ENCODE measurements at regions not wholly inside any gene's neighbourhood (a gene's known extent, or its start where the extent isn't known, plus 50 kb on each side); places are given as distances from the start of the nearest gene placed in this dataset.

- DNase-seq, result no peak
These were observed 529.5 kb upstream of the TBL1XR1 start for GRCh38 chr3:177726807-177727206.

- peak; percentile 19 for DNase-seq
These were observed 532.8 kb upstream of the TBL1XR1 start for GRCh38 chr3:177729956-177730681.

- no peak for DNase-seq
These were observed 533.5 kb upstream of the TBL1XR1 start for GRCh38 chr3:177730814-177731213.

DNA sequence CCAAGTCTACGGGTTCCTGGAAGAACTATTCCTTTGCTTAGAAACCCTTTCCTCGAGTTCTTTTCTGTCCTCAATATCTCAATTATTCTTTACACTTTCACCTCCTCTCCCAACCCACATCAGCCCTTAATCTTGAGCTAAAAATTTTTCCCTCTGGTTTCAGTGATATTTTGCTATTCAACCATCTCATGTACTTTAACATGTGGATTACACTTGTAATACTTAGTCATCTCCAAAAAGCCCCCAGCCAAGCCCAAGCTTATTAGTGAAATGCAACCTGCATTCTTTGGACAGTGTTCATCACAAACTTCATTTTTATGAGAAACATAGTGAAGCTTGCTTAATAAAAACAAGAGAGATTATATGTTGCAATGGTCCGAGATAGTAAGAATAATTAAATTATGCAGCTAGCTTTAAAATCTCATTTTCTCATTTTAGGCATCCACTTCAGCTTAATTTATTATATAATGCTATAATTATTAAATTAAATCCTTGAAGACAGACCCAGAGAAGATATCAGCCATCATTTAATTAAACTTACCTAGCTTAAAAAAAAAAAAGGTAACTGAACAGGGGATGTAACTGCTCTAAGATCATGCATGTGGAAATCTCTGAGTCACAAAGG is 534.5 kb upstream of the TBL1XR1 start:
- no peak for DNase-seq

DNA sequence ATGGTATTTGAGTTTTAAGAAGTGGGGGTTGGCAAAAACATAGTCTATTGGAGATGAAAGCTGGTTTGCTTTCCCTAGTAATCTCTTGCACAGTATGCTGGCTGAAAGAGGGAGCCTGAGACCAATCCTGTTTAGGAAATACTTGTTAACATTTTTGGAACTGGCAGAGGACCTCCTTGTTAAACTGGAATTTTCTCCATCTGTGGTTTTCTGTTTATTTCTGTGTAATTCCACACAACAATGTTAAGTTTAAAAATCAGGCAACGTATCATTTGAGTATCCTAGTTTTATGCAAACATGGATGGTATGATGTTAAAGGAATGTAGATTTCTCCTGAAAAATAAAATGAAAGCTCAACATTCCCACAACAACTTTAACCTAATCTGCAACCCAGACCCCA is 536.0 kb upstream of the TBL1XR1 start:
- DNase-seq, result no peak

GRCh38 chr3:177733936-177734335 is 536.7 kb upstream of the TBL1XR1 start:
- DNase-seq, result no peak

DNA sequence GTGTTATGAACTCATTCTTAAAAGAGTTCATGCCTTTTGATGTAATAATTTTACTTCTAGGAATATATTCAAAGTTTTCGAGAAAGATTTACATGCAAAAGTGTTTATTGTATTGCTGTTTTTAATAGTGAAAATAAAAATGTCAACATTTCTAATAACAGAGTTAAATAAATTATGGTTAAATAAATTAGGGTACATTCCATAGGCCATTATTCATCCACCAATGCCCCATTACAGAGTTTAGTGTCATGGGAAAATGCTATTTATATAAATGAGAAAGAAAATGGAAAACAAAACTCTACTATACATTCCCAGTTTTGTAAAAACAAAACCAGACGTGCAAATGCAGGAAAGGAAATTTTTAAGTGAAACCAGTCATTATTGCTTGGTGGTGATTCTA is 538.1 kb upstream of the TBL1XR1 start:
- DNase-seq, result no peak

DNA sequence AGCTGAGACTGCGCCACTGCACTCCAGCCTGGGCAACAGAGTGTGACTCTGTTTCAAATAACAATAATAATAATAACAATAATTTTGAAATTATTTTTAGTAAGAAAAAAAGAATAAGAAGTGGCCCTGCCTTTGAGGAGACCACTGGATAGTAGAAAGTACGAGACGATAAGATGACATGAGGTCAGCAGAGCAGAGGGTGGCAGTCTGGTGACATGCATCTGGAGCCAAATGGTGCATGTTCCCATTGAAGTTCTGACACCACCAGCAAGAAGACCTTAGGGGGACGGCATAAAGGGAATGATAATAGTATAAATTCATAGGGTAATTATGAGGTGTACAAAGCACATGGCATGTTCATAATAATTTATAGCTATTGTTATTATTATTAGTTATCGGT is 542.2 kb upstream of the TBL1XR1 start:
- DNase-seq, result no peak

DNA sequence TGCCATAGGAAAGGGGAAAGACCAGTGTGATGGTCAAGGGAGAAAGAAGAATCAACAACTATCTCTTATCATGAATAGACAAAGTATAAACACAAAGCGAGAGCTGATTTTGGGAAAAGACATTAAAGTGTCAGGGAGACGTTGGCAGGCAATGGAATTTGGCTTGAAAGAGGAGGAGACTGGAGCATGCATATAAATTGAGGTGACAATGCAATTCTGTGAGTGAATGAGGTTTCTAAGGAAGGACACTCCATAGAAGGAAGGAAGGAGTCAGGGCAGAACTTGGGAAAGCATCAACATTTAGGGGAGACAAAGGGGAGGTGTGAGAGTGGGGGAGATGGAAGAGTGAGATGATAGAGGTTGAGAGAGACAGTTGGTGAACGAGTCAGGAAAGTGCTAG is 543.0 kb upstream of the TBL1XR1 start:
- no peak for DNase-seq

- DNase-seq, result no peak
These were observed 545.0 kb upstream of the TBL1XR1 start for GRCh38 chr3:177742273-177742672.

GRCh38 chr3:177743173-177743890 is 546.0 kb upstream of the TBL1XR1 start:
- DNase-seq, result no peak

DNA sequence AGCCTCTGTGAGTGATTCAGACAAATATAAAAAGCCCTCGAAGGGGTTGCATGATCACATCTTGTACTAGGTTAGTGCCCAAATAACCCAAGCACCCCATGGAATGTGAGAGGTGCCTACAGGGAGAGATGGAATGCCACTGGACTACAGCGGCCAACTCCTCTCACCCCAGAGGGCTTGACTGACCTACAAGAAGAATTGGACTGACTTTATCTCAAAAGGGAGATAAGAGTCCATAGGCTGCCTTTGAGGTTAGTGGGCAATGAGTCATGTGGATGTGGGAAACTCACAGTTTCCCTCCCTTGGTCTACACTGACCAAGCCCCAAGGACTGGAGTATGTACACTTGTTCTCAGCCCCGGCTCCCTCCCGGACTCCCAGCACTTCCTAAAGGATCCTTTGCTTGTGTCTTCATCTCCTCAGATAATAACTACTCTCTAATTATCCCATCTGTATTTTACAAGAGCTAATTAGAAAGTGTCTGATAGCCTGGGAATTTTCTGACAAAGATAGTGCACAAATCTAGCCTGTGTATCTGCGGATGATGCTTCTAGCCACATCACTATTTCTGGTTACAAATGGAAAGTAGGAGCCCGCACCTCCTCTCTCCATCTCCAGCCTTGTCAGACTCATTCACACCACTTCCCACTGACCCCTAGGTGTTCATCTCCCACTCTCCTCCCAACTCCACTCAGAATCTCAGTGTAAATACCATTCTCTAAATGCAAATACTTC is 547.8 kb upstream of the TBL1XR1 start:
- DNase-seq, result no peak

GRCh38 chr3:177745607-177746005 is 548.3 kb upstream of the TBL1XR1 start:
- DNase-seq, result no peak

GRCh38 chr3:177746337-177746933 is 549.2 kb upstream of the TBL1XR1 start:
- DNase-seq, result no peak

GRCh38 chr3:177749836-177750235 is 552.6 kb upstream of the TBL1XR1 start:
- DNase-seq, result no peak

GRCh38 chr3:177750436-177750835 is 553.2 kb upstream of the TBL1XR1 start:
- no peak for DNase-seq

GRCh38 chr3:177751770-177752169 is 554.5 kb upstream of the TBL1XR1 start:
- DNase-seq, result no peak

DNA sequence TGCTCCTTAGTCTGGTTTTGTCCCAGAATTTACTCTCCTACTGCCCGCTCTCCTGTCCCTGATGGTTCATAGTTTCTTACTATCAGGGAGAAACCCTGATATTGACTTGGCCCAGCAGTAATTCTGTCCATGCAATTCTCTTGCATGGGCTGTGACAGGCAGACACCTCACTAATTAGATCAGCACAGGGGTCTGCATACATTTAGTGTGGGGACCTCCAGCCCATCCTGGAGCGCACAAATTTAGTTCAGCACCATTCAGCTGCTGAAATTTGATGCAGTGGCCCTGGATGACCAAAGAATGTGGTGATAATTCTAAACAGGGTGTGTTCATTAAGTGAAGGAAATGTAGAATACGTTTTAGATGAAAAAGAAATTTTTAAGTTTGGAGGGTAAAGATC is 555.5 kb upstream of the TBL1XR1 start:
- DNase-seq, result no peak

DNA sequence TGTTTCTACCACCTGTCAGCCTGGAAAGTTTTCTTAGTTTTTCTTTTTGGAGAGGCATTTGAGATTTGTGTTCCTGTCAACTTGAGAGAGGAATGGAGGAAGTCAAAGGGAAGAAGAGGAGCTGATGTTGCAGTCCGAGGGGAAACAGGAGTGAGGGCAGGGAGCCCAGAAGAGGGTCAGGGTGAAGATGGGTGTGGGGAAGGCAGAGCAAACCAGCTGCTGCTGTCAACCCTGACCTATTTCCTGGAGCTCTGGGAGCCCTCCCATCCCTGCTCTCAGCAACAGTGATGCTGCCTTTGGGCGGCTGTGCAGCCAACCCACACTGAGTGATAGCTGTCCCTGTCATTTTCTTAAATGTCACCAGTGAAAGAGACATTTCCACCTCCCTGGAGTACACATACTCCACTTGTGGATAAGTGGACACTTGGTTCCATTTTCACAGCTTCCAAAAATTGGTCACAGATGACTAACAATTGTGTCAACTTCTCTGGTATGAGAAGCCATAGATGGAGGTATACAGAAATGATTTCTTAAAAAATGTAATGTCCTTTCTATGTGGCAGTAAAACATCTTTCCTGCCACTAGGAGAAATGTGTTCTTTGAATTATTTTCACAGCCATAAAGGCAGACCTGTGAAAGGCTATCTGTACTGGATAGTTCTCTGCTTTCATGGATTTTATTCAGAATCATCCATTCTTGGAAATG is 556.3 kb upstream of the TBL1XR1 start:
- no peak for DNase-seq

- no peak for DNase-seq
These were observed 557.2 kb upstream of the TBL1XR1 start for GRCh38 chr3:177754508-177754921.

- no peak for DNase-seq
These were observed 560.8 kb upstream of the TBL1XR1 start for GRCh38 chr3:177758126-177758525.

- no peak for DNase-seq
These were observed 563.5 kb upstream of the TBL1XR1 start for GRCh38 chr3:177760803-177761202.

Measured in COR-L47 (cell line).